NCI-H69 (cell line): ENCODE measurements at regions not wholly inside any gene's neighbourhood (a gene's known extent, or its start where the extent isn't known, plus 50 kb on each side); places are given as distances from the start of the nearest gene placed in this dataset.

Source experiments
- DNase-seq: peaks from one replicate; lab custom pipeline; 2025; lab: John Stamatoyannopoulos, UW

GRCh38 chr6:105793130-105793529 is 293.0 kb upstream of the PRDM1 start:
- DNase-seq, result peak; percentile 32

- no peak for DNase-seq
Measured at GRCh38 chr6:105791583-105792318, 294.4 kb upstream of the PRDM1 start.

DNA sequence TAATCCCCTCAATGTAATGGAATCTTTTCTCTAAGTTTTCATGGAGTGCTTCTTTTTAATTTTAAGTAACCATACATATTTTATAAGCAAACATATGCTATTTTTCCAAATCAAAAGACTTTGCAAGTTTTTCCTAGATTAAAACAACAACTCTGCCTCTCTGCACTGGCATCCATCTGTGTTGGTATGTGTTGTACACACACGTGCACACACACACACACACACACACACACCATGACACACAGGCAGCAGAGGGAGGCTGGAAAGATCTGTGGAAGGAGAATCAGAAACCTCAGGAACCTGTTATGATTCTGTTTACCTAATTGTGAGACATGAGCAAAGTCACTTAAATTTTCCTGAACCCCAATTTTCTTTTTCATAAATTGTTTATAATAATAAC is 295.0 kb upstream of the PRDM1 start:
- DNase-seq, result no peak

GRCh38 chr6:105790635-105791034 is 295.5 kb upstream of the PRDM1 start:
- no peak for DNase-seq

GRCh38 chr6:105789935-105790334 is 296.2 kb upstream of the PRDM1 start:
- DNase-seq, result peak; percentile 19

- DNase-seq, result no peak
Measured at GRCh38 chr6:105787747-105788146, 298.4 kb upstream of the PRDM1 start.

DNA sequence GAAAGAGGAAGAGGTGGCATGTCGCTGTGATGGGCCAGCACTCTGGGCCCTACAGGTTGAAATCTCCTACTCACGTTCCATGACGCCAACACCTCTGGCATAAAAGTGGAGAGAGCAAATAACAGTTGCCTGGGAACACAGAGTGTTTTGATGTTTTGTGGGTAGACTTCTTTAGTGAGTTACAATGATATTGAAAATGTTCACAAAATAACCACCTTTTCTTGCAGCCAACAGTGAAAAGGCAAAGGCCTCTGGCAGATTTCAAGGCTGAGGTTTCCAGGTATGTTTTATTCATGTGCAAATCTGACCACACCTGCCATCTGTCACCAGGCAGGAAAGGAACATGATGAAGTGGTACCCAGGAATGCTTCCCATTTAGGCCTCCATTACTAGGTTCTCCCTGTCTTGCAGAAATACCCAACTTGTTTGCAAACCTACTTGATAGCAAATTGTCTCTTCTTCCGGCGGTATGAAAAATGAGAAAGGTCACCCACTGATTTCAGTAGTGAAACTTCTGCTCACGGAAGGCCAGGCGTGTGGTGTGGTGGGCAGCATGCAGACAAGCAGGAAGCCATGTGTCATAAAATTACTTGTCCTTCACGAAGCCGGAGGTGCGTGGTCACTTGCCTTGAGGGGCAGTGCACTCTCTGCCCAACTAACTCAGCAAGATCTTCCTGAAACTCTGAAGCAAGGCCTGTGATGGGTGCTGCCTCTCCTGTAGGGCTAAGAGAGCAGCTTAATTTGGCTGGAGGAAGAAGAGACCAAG is 299.1 kb upstream of the PRDM1 start:
- no peak for DNase-seq

DNA sequence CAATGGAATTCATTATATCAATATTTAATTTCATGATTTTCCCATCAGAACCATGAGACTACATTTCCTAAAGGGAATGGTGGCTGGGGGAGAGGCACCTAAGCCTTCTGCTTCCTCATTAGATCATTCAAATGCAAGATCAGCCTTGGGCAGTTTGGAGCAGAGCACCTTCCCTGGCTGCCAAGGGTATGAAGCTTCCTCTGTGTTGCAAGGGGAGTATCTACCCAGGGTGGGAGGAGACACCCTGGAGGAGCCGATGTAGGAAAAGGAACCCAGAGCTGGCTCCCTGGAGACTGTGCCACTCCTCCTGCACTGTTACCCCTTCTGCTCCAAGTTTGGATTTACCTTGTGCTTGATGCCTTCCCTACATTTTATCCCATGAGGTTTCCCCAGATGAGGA is 299.7 kb upstream of the PRDM1 start:
- no peak for DNase-seq

GRCh38 chr6:105785066-105785811 is 300.9 kb upstream of the PRDM1 start:
- DNase-seq, result no peak

GRCh38 chr6:105784179-105784578 is 302.0 kb upstream of the PRDM1 start:
- DNase-seq, result no peak

- DNase-seq, result no peak
Measured at GRCh38 chr6:105783333-105783935, 302.7 kb upstream of the PRDM1 start.

DNA sequence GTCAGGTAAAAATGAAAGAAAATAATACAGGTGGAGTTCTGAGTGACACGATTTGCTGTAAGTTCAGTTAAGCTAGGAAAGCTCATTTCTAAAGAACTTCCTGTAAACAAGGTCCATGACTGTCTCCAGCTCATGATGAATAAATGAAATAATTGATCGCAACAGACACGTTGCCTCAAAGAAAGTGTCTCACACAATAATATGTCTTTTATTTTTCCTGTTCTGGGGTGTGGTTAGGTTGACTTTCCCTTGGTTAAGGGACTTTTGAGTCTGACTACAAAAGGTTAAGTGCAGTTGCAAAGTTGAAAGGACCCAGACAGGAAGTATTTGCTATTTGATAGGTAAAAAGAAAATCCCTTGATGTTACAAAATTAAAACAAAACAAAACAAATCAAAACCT is 304.2 kb upstream of the PRDM1 start:
- DNase-seq, result no peak

DNA sequence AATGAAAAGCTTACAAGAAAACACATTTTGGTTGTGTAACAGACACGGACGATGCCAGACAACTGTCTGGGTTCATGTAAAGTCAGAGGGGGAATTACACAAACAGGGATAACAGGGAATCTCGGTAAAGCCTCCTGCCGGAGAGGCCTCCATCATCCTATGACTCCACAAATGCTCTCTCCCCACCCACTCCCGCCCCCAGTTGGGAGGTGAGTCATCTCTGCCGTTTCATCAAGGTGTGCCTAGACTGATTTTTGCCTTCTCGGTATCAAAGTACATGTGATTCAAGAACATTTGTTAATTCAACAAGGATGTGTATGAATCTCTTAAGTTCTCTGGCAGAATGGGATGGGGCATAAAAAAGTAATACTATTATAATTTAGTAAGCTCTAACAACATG is 304.9 kb upstream of the PRDM1 start:
- no peak for DNase-seq

GRCh38 chr6:105780146-105780860 is 305.8 kb upstream of the PRDM1 start:
- DNase-seq, result peak; percentile 42

- no peak for DNase-seq
Measured at GRCh38 chr6:105779110-105779509, 307.0 kb upstream of the PRDM1 start.

- no peak for DNase-seq
Measured at GRCh38 chr6:105775095-105775494, 311.0 kb upstream of the PRDM1 start.

DNA sequence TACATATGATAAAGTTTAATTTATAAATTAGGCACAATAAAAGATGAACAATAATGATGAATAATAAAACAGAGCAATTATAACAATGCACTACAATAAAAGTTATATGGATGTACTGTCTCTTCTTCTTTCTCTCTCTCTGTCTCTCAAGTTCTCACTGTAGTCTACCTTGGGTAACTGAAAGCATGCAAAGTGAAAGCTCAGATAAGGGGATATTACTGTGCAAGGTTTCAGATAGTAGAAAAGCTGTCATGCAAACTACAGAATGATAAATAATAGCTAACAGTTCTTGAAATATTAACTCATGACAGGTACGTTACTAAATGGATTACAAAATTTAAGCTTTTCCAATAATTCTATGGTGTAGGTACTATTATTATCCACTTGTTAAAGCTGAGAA is 311.9 kb upstream of the PRDM1 start:
- DNase-seq, result no peak

- DNase-seq, result no peak
Measured at GRCh38 chr6:105771313-105771970, 314.7 kb upstream of the PRDM1 start.

DNA sequence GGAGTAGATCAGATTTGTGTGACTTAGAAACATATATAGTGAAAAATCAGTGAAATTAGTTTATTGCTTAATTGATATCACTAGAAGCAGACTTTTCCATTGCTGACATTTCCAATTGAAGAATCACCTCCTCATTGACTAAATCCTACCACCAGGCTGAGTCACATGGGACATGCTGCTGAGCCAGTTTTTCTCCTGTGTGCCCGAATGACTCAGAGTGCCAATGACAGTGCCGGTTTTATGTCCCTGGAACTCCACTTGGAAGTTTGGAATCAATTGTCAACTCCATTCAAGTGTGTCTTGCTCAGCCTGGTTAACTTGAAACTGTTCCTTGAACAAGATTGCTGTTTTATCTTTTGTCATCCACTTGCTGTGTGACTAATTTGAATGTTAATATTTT is 316.1 kb upstream of the PRDM1 start:
- no peak for DNase-seq

DNA sequence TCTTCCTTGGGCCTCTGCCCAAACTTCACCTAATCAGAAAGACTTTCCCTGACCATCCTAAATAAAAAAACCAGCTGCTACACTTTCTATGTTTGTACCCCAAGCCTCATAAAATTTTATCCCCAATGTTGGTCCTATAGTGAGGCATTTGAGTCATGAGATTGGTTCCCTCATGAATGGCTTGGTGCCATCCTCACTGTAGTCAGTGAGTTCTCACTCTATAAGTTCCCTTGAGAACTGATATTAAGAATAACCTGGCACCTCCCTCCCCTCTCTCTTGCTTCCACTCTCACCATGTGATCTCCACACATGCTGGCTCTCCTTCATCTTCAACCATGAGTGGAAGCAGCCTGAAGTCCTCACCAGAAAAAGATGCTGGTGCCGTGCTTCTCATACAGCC is 316.9 kb upstream of the PRDM1 start:
- no peak for DNase-seq

DNA sequence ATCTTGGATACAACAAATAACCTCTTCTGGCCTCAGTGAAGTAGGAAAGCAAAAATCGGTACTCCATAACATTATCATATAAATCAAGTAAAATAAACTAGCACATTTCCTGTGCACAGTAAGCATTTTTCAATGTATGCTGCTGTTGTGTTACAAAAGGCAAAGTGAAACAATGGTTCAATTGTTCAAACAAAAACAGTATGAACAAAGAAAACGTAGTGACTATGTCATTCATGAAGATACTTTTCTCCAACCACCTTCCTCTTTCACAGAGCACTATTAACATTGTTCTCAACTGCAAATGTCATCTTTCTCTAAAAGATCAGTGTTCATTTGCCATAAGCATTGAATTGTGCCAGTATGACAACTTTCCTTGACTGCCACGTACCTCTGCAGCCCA is 318.6 kb upstream of the PRDM1 start:
- no peak for DNase-seq
